RWPE1 (cell line): ENCODE measurements at regions not wholly inside any gene's neighbourhood (a gene's known extent, or its start where the extent isn't known, plus 50 kb on each side); places are given as distances from the start of the nearest gene placed in this dataset.

Experiments
- CTCF ChIA-PET: fragments of 350-600 bp; sonication (Branson Sonifier 250); formaldehyde crosslinking; extraction: SDS; loops from one replicate; lab custom pipeline; 2021; lab: Yijun Ruan, JAX
- POLR2A ChIA-PET: fragments of 400-600 bp; formaldehyde crosslinking; extraction: SDS; loops from one replicate; lab custom pipeline; 2020; ENCODE audit warnings: antibody characterized with exemption; ENCODE audit not compliant: low non-redundant PET; lab: Yijun Ruan, JAX
- DNase-seq: peaks from one replicate; pipeline ENCODE4 v3.0.0; 2012; ENCODE audit warnings: low spot score
- H3K27ac ChIP-seq: fragments of 450-650 bp; 2 replicates; pipeline ENCODE4 v1.5.1; 2017
- TF ChIP-seq, protein P1 (sequence below): fragments of 450-650 bp; conservative IDR thresholded peaks from 2 replicates; pipeline ENCODE4 v1.5.1; 2017; ENCODE audit warnings: low read depth, mild to moderate bottlenecking

DNA sequence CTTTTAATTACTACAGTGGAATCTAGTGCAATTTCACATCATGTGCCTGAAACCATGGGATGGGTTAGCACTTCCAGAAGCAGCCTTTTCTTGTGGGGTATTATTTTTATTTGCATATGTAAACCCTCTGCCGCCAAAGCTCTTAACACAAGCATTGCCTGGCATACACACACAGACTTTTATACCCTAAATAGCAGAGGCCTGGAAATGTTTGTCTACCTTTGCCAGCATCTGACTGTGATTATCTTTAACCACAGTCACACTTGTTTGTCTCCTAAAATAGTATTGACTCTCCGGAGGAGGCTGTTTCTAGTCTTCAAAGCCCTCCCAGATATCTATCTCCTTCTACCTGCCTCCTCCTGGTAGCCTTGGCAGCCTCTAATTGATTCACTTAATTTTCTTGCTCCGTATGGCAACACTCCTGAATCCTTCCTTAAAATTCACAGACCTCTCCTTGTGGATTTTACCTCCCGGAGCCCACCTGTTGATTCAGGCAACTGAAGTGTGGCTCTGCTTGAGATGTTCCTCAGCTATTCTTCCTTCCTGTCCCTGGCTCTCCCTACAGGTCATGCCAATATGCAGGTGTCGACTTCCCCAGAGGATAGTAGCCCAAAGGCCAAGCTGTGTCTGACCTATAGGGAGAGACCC lies 127.1 kb upstream of the UMPS start:
- ChIA-PET POLR2A (no interaction called here), CTCF (interaction anchor here (0.6 kb wide), 1 partner anchor 135 kb away, joined by 3 read pairs; no protein-coding TSS in a partner anchor)
- no peak overlapping the region for H3K27ac ChIP-seq
- TF ChIP-seq, protein P1, sequence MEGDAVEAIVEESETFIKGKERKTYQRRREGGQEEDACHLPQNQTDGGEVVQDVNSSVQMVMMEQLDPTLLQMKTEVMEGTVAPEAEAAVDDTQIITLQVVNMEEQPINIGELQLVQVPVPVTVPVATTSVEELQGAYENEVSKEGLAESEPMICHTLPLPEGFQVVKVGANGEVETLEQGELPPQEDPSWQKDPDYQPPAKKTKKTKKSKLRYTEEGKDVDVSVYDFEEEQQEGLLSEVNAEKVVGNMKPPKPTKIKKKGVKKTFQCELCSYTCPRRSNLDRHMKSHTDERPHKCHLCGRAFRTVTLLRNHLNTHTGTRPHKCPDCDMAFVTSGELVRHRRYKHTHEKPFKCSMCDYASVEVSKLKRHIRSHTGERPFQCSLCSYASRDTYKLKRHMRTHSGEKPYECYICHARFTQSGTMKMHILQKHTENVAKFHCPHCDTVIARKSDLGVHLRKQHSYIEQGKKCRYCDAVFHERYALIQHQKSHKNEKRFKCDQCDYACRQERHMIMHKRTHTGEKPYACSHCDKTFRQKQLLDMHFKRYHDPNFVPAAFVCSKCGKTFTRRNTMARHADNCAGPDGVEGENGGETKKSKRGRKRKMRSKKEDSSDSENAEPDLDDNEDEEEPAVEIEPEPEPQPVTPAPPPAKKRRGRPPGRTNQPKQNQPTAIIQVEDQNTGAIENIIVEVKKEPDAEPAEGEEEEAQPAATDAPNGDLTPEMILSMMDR: no peak
- DNase-seq: no peak

DNA sequence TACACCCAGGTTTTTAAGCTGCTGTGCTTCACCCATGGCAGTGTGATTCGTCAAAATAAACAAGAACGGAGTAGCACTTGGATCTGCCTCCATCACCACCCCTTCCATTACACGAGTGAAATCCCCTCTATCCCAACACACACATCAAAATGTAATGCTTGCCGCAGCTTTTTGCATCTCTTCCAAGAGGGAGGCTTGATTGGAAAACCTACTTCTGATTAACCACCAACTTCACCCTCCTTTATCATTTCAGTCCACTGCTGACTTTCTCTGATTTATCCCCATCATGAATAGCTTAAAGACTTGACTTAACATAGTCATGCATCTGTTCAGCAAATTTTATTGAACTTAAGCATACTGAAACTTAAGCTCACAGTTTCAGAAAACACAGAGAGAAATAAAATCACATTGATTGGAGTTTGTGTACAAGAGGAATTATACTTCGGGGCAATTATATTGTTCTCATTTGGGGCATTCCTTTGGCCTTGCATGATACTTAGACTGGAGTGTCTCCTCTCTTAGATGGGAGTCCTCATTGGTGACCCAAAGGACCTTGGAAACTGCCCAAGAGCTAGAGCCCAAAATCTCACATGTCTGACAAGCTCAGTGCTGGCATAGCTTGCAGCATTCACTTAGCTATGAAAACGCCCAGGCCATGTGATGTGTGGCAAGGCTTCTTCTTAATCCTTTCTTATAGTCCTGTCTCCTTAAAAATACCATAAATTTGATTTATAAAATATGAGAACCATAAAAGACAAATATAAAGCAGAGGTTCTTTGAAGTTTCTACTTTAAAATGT lies 124.3 kb upstream of the UMPS start:
- TF ChIP-seq, protein P1: no peak
- H3K27ac ChIP-seq: no peak overlapping the region
- ChIA-PET POLR2A (no interaction called here), CTCF (interaction anchor here (0.6 to 0.7 kb wide), 3 partner anchors 41 to 1462 kb away, joined by 3 to 4 read pairs (median 3); no protein-coding TSS in a partner anchor)
- DNase-seq: no peak

DNA sequence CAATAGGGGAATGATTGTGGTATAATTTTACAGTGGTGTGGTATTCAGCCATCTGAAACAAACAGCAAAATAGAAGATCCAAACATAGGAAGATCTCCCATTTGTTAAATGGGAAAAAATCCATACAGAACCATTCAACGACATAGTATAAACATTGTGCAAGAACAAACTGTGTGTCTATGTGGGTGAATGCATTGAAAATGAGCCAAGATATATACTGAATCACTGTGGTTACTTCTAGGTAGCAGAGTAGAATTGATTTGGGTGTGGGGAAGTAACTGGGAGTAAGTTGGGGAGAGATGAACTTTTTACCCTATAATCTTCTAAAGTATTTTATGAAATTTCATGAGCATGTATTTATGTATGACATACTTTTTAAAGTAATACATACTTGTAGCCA lies 123.1 kb upstream of the UMPS start:
- POLR2A ChIA-PET: no interaction called here
- peak; percentile 69 for DNase-seq
- no peak overlapping the region for H3K27ac ChIP-seq
- TF ChIP-seq, protein P1: no peak
- CTCF ChIA-PET: no interaction called here

DNA sequence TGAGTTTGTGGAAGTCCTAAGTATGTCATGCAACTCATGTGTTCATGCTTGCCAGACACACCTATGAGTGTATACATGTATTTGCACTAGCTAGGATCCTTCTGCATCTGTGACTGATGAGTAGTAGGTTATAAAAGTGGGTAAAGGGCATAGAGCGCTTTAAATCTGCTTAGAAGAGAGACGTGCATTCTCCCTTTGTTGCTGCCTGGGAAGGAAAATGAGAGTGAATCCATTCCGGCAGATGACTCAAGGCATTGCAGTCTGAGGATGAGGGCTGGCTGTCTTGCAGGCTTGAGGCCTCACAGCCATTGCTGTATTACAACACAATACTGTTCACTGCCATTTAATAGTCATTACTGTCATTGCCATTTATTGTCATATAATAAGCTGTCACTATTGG lies 120.8 kb upstream of the UMPS start:
- ChIA-PET CTCF (interaction anchor here (0.6 kb wide), 1 partner anchor 1324 kb away, joined by 3 read pairs; no protein-coding TSS in a partner anchor), POLR2A (no interaction called here)
- TF ChIP-seq, protein P1: no peak

DNA sequence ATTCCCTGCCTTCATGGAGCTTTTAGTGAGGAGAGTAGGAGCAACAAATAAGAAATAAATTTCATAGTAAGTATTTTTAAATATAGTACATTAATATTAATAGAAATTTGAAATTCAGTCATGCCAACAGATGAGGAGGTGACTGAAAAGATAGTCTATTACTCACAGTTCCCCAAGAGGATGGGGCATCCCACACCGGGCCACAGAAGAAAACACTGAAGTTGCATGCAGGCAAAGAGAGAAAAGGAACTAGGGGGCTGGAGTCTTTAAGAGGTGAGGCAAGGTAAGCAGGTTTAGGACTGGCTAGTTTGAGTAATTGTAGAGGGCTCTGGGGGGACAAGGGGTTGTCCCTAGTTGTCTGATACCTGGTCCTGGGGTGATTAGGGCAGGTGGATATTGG lies 120.1 kb upstream of the UMPS start:
- no peak overlapping the region for H3K27ac ChIP-seq
- TF ChIP-seq, protein P1: no peak
- ChIA-PET CTCF (no interaction called here), POLR2A (no interaction called here)
- no peak for DNase-seq

More for the DNA sequence above, 120.8 kb upstream of the UMPS start:
- H3K27ac ChIP-seq: no peak overlapping the region
- DNase-seq: no peak

DNA sequence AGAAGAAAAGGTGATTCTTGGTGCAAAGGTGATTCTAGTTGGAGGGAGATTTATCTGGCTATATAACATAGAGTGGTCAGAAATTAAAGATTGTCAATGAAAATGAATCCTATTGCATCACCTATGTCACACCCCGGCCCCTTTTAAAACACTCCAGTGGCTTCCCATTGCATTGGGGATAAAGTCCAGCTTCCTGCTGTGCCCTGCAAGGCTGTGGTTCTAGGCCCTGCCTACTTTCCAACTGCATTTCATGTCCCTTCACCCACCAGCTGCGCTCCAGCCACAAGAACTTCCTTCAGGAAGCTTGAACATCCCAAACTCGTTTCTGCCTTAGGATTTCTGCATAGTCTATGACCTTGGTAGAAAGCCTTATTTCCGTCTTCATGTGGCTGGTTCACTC lies 118.7 kb upstream of the UMPS start:
- ChIA-PET POLR2A (no interaction called here), CTCF (no interaction called here)
- TF ChIP-seq, protein P1: no peak
- no peak for DNase-seq
- H3K27ac ChIP-seq: no peak overlapping the region
